Activated naive CD8-positive, alpha-beta T cell (primary cell): ENCODE measurements at regions not wholly inside any gene's neighbourhood (a gene's known extent, or its start where the extent isn't known, plus 50 kb on each side); places are given as distances from the start of the nearest gene placed in this dataset.

Experiments
- H3K27ac Mint-ChIP-seq: one replicate; pipeline ENCODE4 v1.8.0; 2021; ENCODE audit warnings: mixed read lengths
- H3K27me3 Mint-ChIP-seq: one replicate; pipeline ENCODE4 v1.8.0; 2021; ENCODE audit warnings: mixed read lengths
- H3K36me3 Mint-ChIP-seq: one replicate; pipeline ENCODE4 v1.8.0; 2021; ENCODE audit warnings: mixed read lengths
- H3K4me1 Mint-ChIP-seq: one replicate; pipeline ENCODE4 v1.8.0; 2021; ENCODE audit warnings: low read depth, mixed read lengths
- H3K4me3 Mint-ChIP-seq: one replicate; pipeline ENCODE4 v1.8.0; 2021; ENCODE audit warnings: mild to moderate bottlenecking, mixed read lengths
- H3K9me3 Mint-ChIP-seq: one replicate; pipeline ENCODE4 v1.8.0; 2021; ENCODE audit warnings: low read depth, mixed read lengths

DNA sequence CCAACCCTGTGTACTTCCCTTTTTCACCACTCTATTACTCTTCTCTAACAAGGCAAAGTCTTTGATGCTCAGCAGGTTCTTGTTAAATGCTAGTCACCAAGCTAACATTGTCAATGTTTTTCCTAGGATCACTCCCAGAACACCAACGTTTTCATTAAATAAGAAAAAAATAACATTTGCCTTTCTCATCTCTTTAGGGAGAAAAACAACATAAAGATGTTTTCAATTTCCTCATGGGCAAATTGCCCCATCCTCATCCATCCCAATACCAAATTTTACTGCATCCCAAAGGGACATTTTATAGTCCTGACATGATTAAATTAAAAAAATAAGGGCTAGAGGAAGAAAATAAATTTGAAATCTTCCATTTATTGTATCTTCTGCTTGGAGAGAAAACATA, 106.5 kb downstream of the SUCNR1 start:
- Mint-ChIP-seq H3K4me3 (no peak overlapping the region), H3K36me3 (peaks cover 7% of the 10 kb centered on the region), H3K9me3 (peaks cover 4% of the 10 kb centered on the region), H3K27ac (no peak overlapping the region), H3K27me3 (no peaks in the 10 kb centered on the region), H3K4me1 (no peaks in the 10 kb centered on the region)

DNA sequence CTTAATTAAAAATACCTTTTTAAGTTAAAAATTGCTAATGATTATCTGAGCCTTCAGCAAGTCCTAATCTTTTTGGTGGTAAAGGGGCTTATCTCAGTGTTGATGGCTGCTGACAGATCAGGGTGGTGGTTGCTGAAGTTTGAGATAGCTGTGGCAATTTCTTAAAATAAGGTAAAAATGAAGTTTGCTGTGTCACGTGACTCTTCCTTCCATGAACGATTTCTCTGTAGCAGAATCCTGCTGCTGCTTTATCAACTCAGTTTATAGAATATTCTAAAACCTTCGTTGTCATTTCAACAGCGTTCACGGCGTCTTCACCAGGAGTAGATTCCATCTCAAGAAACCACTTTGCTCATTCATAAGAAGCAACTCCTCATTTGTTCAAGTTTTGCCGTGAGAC, 110.1 kb downstream of the SUCNR1 start:
- Mint-ChIP-seq H3K4me3 (no peak overlapping the region), H3K27me3 (no peaks in the 10 kb centered on the region), H3K9me3 (peaks cover 4% of the 10 kb centered on the region), H3K36me3 (peaks cover 7% of the 10 kb centered on the region), H3K27ac (no peak overlapping the region), H3K4me1 (no peaks in the 10 kb centered on the region)

DNA sequence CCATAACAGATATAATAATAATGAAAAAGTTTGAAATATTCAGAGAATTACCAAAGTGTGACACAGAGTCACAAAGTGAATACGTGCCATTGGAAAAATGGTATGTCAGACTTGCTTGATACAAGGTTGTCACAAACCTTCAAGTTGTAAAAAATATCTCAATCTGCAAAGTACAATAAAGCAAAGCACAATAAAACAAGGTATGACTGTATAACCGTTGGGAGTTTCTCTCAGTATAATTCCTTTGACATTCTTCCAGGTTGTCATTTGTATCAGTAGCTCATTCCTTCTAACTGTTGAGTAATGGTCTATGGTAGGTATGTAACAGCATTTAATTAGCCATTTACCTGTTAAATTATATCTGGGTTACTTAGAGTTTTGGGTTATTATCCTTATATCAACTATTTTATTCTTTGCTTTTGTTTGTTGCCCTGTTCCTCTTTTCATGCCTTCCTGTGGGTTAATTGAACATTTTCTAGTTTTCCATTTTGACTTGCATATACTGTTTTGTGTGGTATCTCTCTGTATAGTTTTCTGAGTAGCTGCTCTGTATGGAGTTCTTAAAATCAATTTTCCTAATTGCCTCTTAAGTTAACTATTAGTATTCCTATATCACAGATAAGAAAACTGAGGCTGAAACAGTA, 112.5 kb downstream of the SUCNR1 start:
- Mint-ChIP-seq H3K27ac (no peak overlapping the region), H3K27me3 (peaks cover 2% of the 10 kb centered on the region), H3K9me3 (peaks cover 4% of the 10 kb centered on the region), H3K36me3 (peaks cover 3% of the 10 kb centered on the region), H3K4me3 (no peak overlapping the region), H3K4me1 (no peaks in the 10 kb centered on the region)

DNA sequence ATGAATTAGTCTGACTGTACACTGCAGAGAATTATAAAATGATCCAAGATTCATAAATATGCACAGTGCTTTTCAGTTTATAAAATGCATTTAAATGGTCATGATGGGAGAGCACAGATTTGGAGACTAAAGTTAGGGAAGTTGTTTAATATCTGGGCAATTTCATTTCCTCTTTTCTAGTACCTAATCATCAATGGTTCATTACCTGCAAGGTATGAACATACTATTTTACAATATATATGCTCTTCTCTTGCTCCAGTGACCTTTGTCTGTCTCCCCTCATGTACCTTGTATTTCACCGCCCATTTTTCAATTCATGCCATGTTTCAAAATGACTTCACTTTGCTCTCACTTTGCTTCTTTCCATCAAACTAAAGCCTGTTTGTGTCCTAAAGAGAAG, 114.5 kb downstream of the SUCNR1 start:
- H3K4me1 Mint-ChIP-seq, result no peaks in the 10 kb centered on the region
- H3K27me3 Mint-ChIP-seq, result peaks cover 4% of the 10 kb centered on the region
- H3K4me3 Mint-ChIP-seq, result no peak overlapping the region
- no peak overlapping the region for H3K27ac Mint-ChIP-seq
- no peaks in the 10 kb centered on the region for H3K9me3 Mint-ChIP-seq
- no peaks in the 10 kb centered on the region for H3K36me3 Mint-ChIP-seq

DNA sequence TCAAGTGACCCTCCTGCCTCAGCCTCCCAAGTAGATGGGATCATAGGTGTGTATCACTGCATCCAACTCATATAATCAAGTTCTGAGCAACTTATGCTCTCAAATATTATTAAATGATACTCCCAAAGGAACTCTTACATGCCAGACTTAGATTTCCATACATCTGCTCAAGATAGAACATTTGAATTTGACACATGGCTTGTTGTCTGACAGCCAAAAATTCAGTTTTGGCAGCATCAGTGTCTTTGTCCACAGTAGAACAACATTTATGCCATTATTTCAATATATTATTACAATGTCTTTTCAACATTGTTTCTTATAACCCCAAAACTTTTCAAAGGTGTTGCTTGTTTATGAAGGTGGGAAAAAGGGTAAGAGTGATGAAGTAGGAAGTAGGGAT, 116.2 kb downstream of the SUCNR1 start:
- H3K36me3 Mint-ChIP-seq, result no peaks in the 10 kb centered on the region
- H3K4me3 Mint-ChIP-seq, result no peak overlapping the region
- no peak overlapping the region for H3K27ac Mint-ChIP-seq
- H3K4me1 Mint-ChIP-seq, result no peaks in the 10 kb centered on the region
- H3K9me3 Mint-ChIP-seq, result no peaks in the 10 kb centered on the region
- peaks cover 4% of the 10 kb centered on the region for H3K27me3 Mint-ChIP-seq

DNA sequence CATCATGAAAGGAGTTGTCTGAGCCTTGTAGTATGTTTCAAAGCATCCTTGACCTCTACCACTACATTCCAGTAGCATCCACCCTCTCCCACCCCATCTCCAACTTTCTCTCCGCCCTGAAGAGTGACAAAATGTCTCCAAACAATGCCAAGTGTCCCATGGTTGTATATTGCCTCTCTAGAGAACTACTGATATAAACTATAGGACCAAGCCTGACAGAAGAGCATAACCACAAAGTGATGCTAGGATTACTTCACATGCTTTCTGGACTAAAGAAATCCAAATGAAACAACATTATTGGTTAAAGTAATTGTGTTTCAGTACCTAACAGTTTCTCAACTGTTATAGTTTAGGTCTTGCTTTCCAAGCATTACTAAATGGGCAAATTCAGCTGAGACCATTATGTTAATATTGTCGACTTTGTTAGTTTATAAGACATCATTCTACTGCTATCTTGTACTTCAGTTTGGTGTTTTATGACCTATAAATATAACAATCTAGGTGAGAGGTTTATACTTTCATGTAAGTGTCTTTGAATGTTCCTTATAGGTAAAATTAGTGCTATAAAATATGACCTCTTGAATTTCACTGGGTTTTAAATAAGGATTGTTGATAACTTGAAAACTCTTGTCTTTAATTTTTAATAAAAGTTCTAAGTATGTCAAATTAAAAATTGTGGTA, 117.4 kb downstream of the SUCNR1 start:
- Mint-ChIP-seq H3K4me1 (no peaks in the 10 kb centered on the region), H3K9me3 (no peaks in the 10 kb centered on the region), H3K27ac (no peak overlapping the region), H3K36me3 (no peaks in the 10 kb centered on the region), H3K4me3 (no peak overlapping the region), H3K27me3 (peaks cover 4% of the 10 kb centered on the region)

DNA sequence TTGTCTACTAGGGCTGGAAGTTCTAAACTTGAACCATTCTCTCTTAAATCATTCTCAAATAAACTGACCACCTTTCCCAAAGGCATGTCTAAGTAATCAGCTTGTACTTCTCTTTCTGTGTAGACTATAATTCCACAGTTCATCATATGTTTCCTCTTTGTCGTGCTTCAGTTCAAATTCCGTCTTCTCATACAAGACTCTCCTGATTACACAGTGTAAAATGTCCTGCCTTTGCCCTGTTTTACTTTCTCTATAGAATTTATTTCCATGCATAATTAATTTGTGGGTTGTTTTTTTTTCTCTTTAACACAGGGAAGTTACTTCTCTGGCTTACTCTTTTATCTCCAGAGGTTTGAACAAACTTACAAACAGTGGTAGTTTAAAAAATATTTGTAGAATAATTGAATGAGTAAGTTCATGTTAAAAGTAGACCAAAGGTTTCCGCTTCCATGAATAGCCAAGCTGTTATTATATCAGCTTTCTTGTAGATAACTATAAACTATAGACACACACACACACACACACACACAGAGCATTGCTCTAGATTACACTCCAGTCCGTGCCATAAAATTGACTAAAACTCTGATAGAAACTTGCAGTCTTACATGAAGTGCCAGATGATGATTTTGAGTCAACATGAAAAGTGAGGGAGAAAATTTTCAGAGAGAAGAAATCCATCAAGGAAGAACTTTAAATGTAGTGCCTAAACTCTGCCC, 119.0 kb downstream of the SUCNR1 start:
- H3K36me3 Mint-ChIP-seq, result no peaks in the 10 kb centered on the region
- peaks cover 4% of the 10 kb centered on the region for H3K27me3 Mint-ChIP-seq
- H3K9me3 Mint-ChIP-seq, result no peaks in the 10 kb centered on the region
- no peak overlapping the region for H3K4me3 Mint-ChIP-seq
- H3K4me1 Mint-ChIP-seq, result no peaks in the 10 kb centered on the region
- no peak overlapping the region for H3K27ac Mint-ChIP-seq

DNA sequence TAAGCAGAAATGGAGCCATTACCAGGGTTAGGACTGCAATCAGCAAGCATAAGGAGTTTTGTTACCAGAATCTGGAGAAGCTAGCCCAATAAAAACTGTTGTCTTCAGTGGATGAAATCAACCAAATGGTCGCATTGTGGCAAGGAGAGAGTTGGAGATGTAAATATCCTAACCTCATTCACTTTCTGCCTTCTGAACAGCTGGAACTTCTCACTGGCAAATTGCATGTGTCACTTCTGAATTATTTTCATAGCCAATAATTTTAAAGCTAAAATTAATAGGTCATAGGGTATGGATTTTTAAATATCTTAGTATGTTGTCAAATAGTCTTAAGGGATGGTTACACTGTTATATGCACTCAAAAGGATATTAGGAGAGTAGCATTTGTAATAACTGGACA, 121.6 kb downstream of the SUCNR1 start:
- peaks cover 2% of the 10 kb centered on the region for H3K27me3 Mint-ChIP-seq
- H3K9me3 Mint-ChIP-seq, result no peaks in the 10 kb centered on the region
- no peaks in the 10 kb centered on the region for H3K36me3 Mint-ChIP-seq
- no peak overlapping the region for H3K27ac Mint-ChIP-seq
- no peaks in the 10 kb centered on the region for H3K4me1 Mint-ChIP-seq
- H3K4me3 Mint-ChIP-seq, result no peak overlapping the region

DNA sequence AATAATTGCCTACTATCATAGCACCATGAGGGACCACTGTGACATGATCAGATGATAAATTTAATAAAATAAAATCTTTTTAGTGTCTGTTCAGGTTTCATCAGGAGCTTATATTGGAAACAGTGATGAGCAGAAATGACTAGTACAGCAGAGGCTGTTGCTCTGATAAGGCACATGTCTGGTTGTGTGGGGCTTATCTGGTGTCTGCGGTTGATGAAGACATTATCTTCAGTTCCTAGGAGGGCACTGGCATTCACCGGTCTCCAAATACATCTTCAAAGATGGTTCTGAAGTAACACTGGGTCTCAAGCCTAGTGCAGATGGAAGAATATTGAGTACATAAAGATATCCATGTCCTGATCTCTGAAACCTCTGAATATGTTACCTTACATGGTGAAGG, 125.3 kb downstream of the SUCNR1 start:
- no peaks in the 10 kb centered on the region for H3K36me3 Mint-ChIP-seq
- H3K4me3 Mint-ChIP-seq, result no peak overlapping the region
- H3K4me1 Mint-ChIP-seq, result no peaks in the 10 kb centered on the region
- no peak overlapping the region for H3K27ac Mint-ChIP-seq
- no peaks in the 10 kb centered on the region for H3K27me3 Mint-ChIP-seq
- H3K9me3 Mint-ChIP-seq, result no peaks in the 10 kb centered on the region

DNA sequence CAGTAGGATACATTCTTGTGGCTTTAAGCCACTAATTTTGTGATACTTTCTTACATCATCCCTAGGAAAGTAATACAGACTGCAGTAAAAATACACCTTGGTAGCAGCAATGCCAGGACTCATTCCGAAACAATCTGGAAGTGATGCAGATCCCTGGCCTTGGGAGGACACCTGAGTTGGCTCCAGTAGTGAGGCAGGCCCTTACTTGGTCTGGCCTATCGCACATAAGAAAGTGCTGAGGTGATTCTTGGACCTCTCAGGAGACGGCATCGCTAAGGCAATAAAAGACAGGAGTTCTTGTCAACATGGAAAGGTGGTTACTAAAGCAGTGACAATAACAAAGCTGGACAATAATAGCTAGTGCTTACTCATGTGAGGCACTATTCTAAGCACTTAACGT, 126.5 kb downstream of the SUCNR1 start:
- no peaks in the 10 kb centered on the region for H3K36me3 Mint-ChIP-seq
- H3K4me3 Mint-ChIP-seq, result no peak overlapping the region
- no peak overlapping the region for H3K27ac Mint-ChIP-seq
- H3K4me1 Mint-ChIP-seq, result no peaks in the 10 kb centered on the region
- no peaks in the 10 kb centered on the region for H3K9me3 Mint-ChIP-seq
- H3K27me3 Mint-ChIP-seq, result no peaks in the 10 kb centered on the region

DNA sequence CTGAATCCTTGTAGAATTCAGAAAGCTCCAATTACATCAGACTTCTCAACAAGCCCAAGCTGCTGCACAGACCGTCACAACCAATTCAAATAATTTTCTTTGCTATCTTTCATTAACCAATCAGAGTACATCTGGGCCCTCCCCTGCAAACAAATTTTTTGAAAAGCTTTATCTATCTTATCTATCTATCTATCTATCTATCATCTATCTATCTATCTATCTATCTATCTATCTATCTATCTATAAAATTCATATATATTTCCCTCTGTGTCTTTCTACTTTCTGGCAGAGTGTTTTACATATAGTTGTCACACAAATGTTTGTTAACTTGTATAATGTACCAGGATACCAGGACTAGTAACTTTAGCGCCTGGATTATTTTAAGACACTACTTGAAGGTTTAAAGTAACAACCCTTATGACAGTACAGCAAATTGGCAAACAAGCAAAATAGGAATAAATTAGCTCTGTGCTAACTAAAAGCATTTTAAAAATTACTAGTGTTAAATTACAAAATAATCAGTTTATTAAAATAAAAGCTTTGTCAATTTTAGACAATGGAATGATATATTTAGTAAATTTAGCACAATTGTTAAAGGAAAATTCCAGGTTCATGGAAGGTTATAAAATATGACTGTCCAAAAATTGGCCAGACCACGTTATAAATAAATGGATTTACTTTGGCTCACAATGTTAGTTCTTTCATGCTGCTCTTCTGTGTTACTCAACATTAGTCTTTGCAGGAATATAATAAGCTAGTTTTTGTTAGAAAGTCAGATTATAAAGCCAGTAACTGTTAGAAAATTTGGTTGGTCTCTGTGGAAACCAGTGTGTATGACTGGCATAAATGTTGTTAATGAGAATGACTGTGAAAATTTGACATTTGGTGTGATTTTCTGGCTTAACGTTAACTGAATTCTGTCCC, 138.6 kb downstream of the SUCNR1 start:
- H3K4me3 Mint-ChIP-seq, result no peak overlapping the region
- no peaks in the 10 kb centered on the region for H3K9me3 Mint-ChIP-seq
- H3K4me1 Mint-ChIP-seq, result no peaks in the 10 kb centered on the region
- no peak overlapping the region for H3K27ac Mint-ChIP-seq
- H3K27me3 Mint-ChIP-seq, result no peaks in the 10 kb centered on the region
- H3K36me3 Mint-ChIP-seq, result no peaks in the 10 kb centered on the region

DNA sequence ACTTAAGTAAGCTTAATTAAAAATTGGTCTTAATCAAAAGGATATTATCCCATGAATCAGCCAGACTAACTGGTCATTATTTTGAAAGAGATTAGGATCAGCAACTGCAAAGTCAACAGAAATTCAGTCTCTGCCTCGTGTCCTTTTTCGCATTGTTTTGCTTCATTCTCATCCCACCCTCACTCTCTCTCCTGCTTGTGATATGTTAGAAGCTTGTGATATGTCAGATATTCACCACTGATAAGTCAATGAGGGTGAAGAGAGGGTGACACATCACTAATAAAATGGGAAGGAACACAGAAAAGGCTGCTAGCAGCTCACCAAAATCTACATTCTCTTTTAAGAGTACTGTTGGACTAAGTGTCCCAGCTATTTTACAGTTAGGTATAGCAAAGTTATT, 146.1 kb downstream of the SUCNR1 start:
- Mint-ChIP-seq H3K27ac (no peak overlapping the region), H3K4me3 (no peak overlapping the region), H3K9me3 (no peaks in the 10 kb centered on the region), H3K27me3 (peaks cover 1% of the 10 kb centered on the region), H3K36me3 (no peaks in the 10 kb centered on the region), H3K4me1 (no peaks in the 10 kb centered on the region)

DNA sequence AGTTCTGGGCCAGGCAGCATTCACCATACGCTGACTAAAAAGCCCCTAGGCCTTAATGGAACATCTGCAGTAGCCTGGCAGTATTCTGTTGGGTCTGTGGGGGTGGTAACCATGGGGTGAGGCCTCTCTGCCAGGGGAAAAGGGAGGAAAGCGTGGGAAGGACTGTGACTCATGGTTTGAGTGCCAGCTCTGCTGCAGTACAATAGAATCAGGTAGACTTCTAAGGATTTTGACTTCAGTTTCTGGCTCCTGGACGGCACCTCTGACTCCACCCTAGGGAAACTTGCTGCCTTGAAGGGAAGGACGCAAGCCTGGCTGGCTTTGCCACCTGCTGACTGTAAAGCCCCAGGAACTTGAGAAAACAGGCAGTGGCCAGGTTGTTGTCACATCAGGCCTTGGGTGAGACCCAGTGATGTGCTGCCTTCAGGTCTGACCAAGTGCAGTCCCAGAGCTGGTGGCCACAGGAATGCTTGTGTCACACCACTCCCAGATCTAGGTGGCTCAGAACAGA, 148.6 kb downstream of the SUCNR1 start:
- Mint-ChIP-seq H3K27me3 (peaks cover 1% of the 10 kb centered on the region), H3K4me3 (no peak overlapping the region), H3K4me1 (no peaks in the 10 kb centered on the region), H3K9me3 (no peaks in the 10 kb centered on the region), H3K27ac (no peak overlapping the region), H3K36me3 (no peaks in the 10 kb centered on the region)

DNA sequence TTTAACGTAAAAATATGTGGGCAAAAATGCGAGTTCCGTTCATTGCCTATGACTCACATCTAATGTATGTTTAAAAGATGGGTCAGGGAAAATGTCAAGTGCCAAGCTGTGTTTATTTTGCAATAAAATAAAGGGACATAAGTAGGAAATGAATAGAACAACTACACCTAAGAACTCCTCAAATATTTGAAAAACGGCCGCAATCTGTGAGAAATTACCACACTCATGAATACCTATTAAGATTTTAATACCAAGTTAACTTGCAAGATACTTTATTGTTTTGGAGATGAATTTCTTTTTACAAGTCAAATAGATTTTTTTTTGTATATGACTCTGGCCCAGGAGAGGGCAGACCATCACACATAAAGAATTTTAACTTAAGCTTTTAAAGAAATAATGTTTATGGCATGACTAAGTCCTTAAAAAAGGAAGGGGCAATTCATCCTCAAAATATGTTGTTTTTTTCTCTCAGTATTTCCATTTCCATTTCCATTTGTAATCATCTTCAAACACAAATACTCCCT, 152.7 kb downstream of the SUCNR1 start:
- Mint-ChIP-seq H3K27ac (no peak overlapping the region), H3K27me3 (no peaks in the 10 kb centered on the region), H3K36me3 (no peaks in the 10 kb centered on the region), H3K4me3 (no peak overlapping the region), H3K9me3 (no peaks in the 10 kb centered on the region), H3K4me1 (no peaks in the 10 kb centered on the region)
